Activated CD4-positive, alpha-beta T cell treated with anti-CD3 and anti-CD28 coated beads for 48 hours (primary cell): ENCODE measurements at regions not wholly inside any gene's neighbourhood (a gene's known extent, or its start where the extent isn't known, plus 50 kb on each side); places are given as distances from the start of the nearest gene placed in this dataset.
"Not testable (repeated sequence)": the region's sequence is repeated elsewhere in the genome, so short reads cannot be mapped to it uniquely, and the experiment has no call there.

Source experiments
- DNase-seq: peaks from one replicate; pipeline ENCODE4 v3.0.0-alpha.2; 2020

DNA sequence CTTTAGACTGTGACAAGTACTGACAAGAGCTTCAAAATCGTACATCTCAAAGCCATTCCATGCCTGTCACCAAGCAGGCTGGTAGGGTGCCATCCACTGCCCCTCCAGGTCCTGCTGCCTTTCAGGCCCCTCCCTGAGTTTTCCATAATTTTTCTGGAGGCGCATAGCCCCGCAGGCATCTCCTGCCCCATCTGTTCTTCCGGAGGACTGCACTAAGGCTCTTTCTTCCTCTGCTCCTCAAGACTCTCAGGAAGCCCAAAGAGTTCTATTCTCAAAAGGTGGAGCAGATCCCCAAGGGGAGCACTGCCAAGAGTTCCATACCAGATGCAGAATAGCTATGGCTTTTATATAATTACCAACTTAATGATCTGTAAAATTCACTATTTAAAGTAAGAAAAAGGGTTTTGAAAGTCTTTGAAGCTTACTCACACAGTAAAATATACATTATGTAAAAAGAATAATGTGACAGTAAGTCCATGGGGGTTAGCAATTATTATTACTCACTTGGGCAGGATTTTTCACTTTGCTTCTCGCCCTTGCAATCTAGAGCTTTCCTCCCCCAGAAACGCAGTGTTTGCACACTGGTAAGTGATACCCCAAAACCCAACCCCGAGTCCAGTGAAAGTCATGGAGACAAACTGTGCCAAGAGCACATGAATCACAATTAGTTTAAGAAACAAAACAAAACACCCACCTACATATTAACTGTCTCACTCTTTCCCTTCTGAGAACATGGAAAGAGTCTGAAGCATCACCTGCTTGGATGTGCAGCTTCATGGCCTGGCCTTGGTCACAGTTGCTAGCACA, 114.1 kb upstream of the DAPK1 start:
- DNase-seq: no peak

- no peak for DNase-seq
These were observed 111.1 kb upstream of the DAPK1 start for GRCh38 chr9:87386490-87387025.

- no peak for DNase-seq
These were observed 110.2 kb upstream of the DAPK1 start for GRCh38 chr9:87387351-87388011.

GRCh38 chr9:87388708-87389107, 109.0 kb upstream of the DAPK1 start:
- not testable (repeated sequence) for DNase-seq

DNA sequence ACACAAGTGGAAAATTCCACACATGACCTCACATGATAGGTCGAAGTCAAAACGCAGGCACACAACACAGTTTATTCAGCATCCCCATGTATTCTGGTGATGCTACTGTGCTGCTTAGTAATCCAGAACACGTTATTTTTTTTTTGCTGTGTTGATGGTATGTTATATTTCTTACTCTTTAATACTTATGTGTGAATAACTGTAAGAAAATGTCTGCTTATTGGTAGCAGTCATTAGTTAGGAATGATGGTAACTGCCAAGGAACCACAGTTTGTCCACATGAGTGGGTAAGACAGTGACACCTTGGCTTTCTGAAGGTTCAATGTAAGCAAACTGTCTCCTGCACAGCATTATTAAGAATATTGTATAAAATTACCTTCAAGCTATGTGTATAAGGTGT, 107.7 kb upstream of the DAPK1 start:
- DNase-seq: no peak

GRCh38 chr9:87390361-87390760, 107.3 kb upstream of the DAPK1 start:
- DNase-seq: no peak

DNA sequence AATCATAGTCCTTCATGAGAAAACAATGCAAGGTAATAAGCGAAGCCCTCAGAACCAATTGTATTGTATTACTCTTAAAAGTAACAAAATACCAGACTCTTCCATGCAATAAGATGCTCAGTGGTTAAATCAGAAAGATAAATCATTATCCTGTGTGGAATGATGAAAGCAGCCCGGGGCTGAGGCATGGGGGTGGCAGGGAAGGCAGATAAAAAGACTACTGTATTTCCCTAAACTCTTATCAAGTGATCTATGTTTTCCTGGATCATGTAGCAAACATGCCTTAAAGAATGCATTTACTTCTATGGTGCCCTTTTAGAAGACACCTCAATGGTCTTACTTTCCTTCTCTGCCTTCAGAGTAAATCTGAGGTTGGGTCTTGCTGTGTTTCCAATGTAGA, 105.6 kb upstream of the DAPK1 start:
- no peak for DNase-seq

GRCh38 chr9:87393706-87394230, 103.9 kb upstream of the DAPK1 start:
- DNase-seq: no peak

DNA sequence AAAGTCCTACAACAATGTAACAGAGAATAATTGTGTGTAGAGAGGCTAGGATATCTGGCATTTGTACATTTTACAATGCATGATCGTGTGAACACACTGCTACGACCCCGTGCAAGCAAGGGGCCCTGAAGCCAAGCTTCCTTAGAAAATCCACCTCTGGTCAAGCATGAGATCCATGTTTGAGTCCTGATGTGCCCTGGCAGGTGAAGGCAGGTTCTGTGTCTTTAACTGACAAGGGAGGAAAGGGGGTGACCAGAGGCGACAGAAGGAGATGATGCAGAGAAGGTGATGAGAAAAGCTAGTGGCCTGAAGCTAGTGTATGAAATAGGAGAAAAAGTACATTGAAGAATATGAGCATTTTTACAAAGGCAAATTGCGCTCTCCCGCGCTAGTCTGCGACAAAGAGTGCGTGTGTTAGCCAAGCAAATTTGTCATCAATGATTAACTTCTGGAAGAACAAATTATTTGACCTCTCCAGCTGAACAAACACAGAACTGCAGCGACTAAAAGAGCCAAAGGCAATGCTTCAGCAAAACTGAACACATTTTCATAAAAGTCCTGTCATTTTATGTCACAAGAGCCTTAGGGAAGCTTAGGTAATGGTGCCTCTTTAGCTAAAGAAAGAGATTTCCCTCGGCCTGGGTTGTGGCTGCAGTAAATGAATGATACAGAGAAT, 101.7 kb upstream of the DAPK1 start:
- DNase-seq: no peak

DNA sequence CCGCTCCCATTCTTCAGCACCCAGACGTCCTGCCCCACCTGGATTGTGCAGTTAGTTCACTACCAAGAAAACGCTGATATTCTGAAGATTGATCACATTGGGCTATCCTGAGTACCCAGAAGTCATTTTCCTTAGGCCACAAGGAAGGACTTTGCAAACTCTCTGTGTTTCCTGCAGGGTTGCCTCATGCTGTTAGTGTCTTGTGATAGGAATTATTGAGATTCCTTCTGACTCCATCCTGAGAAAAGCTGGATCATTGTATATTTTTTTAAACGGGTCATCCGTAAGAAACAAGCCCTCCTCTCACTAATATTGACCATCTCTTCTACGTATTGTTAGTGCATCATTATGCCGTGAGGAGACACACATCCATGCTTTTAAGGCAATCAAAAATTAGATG, 96.0 kb upstream of the DAPK1 start:
- no peak for DNase-seq

- no peak for DNase-seq
These were observed 95.1 kb upstream of the DAPK1 start for GRCh38 chr9:87402537-87402936.

- DNase-seq: no peak
These were observed 91.8 kb upstream of the DAPK1 start for GRCh38 chr9:87405677-87406542.

GRCh38 chr9:87406543-87407166, 91.0 kb upstream of the DAPK1 start:
- DNase-seq: no peak

DNA sequence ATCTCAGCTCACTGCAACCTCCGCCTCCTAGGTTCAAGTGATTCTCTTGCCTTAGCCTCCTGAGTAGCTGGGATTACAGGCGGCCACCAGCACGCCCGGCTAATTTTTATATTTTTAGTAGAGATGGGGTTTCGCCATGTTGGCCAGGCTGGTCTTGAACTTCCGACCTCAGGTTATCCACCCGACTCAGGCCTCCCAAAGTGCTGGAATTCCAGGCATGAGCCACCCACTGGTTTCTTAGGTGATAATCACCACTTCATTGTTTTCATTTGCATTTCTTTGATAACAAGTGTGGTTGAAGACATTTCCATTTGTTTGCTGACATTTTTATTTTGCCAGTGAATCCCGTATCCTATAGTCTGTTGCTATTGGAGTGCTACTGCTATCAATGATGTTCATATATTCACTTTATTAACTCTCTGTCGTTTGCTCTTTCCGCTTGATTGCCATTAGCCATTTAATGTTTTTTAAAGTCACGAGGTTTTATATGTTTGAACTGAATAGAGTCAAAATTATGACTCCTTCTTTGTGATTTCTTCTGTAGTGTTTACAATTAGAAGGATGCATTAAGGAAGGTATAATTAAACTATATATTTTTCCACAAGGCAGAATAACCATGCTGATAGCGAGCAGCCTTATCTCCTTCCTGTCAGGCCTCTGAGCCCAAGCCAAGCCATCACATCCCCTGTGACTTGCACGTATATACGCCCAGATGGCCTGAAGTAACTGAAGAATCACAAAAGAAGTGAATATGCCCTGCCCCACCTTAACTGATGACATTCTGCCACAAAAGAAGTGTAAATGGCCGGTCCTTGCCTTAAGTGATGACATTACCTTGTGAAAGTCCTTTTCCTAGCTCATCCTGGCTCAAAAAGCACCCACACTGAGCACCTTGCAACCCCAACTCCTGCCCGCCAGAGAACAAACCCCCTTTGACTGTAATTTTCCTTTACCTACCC, 87.3 kb upstream of the DAPK1 start:
- not testable (repeated sequence) for DNase-seq

DNA sequence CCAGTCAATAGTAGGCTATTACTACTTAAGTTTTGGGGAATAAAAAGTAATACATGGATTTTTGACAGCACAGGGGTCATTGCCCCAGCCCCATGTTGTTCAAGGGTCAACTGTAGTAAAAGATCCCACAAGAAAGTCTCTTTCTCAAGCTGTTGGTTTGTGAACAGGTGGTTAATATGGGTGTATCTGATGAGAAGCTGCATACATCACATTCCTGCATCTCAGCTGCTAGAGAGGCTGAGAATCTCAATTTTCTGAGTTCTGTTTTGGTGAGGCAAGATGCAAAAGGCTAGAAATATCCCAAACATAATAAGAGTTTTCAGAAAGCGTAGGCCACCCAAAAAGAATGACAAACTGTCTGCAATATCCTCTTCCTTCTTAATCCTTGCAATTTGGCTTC, 76.8 kb upstream of the DAPK1 start:
- DNase-seq: no peak

GRCh38 chr9:87421734-87422133, 75.9 kb upstream of the DAPK1 start:
- DNase-seq: no peak

GRCh38 chr9:87422999-87423398, 74.7 kb upstream of the DAPK1 start:
- DNase-seq: no peak

GRCh38 chr9:87423885-87424284, 73.8 kb upstream of the DAPK1 start:
- not testable (repeated sequence) for DNase-seq

DNA sequence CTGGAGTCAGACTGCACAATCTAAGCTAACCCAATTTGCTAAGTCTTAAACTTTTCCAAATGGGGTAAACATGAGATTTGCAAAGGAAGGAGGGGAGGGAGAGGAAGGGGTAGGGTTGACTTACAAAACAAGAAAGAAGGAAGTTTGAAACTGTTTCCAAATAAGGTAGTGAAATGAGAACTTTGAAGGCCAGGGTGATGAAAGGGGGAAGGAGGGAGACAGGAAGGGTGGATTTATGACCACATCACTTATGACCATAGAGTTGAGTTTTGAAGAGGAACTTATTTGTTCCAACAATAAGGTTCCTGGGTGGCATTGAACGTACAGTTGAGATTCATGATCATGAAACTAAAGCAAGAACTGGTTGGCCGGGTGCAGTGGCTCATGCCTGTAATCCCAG, 72.5 kb upstream of the DAPK1 start:
- no peak for DNase-seq

DNA sequence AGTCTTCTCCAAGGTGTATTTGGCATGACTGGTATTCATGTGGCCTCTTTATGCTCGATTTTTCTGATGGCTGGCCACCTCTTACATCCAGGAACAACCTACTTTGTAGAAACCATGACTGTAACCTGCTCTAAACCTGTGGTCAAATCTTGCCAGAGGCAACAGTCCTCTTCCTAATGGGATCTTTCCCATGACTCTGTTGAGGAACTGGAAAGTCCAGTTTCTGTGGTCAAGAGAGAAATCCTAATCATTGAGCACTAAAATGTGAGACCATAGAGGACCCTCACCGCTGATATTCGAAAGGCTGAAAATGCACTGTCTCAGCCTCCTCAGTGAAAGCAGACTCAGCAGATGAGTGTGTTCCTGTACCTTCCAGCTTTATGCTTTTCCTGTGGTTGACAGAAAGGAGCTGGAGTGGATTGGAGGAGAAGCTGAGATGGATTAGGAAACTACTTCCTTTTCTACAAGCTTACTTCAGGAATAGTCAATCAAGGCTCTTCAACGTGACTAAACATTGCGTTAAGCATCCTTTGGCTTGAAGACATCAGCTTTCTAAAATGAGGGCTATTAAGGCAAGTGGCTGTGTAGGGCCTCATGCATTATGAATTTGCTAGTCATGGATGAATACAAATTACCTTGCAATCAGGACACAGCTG, 69.7 kb upstream of the DAPK1 start:
- DNase-seq: no peak
